Endothelial cell of umbilical vein (primary cell): ENCODE measurements at regions not wholly inside any gene's neighbourhood (a gene's known extent, or its start where the extent isn't known, plus 50 kb on each side); places are given as distances from the start of the nearest gene placed in this dataset.

Experiments used
- BruUV-seq: library from RNA; stranded (reverse); fragments of 400-500 nt; replicated peaks from 2 replicates; lab custom pipeline; 2021; lab: Mats Ljungman, UMichigan
- CTCF ChIA-PET: fragments of 300-600, 350-600 bp; sonication (Branson Sonifier 250); formaldehyde crosslinking; loops from one replicate; lab custom pipeline; 2021; ENCODE audit warnings: antibody characterized with exemption, inconsistent platforms; lab: Charles Lee
- POLR2A ChIA-PET: fragments of 300-600, 350-600 bp; sonication (Branson Sonifier 250); formaldehyde crosslinking; loops from one replicate; lab custom pipeline; 2021; ENCODE audit warnings: antibody characterized with exemption, inconsistent platforms; lab: Charles Lee
- DNase-seq: peaks from one replicate; pipeline ENCODE4 v3.0.0-alpha.2; 2011; ENCODE audit warnings: low read depth, low spot score
- FAIRE-seq: peaks from 2 replicates; lab custom pipeline; 2011; peaks lifted over from hg19 to GRCh38; lab: Jason Lieb, UNC
- H2AFZ ChIP-seq: 2 replicates; pipeline ENCODE4 v1.6.0; 2012; ENCODE audit warnings: low read depth, low read length, control low read depth, inconsistent platforms
- H3K27ac ChIP-seq: 2 replicates; pipeline ENCODE4 v1.5.1; 2011; ENCODE audit warnings: low read depth, mild to moderate bottlenecking, control low read depth, low read length, moderate library complexity; ENCODE audit not compliant: insufficient read depth
- H3K27me3 ChIP-seq, 2 experiments: 2 replicates each; pipeline versions ENCODE4 v1.6.0 to v1.6.1; 2011; ENCODE audit warnings: low read length in 2 of 2, mixed read lengths in 1 of 2; ENCODE audit not compliant: control insufficient read depth in 2 of 2, insufficient read depth in 2 of 2
- H3K36me3 ChIP-seq, 2 experiments: 2 replicates in 1 of 2; 3 replicates in 1 of 2; pipeline ENCODE4 v1.5.1; 2011; ENCODE audit warnings: low read length in 2 of 2, mild to moderate bottlenecking in 1 of 2, moderate library complexity in 1 of 2; ENCODE audit not compliant: control insufficient read depth in 2 of 2, insufficient read depth in 2 of 2; ENCODE audit errors: extremely low read depth in 1 of 2
- H3K4me1 ChIP-seq: 3 replicates; pipeline ENCODE4 v1.5.1; 2011; ENCODE audit warnings: mild to moderate bottlenecking, low read length; ENCODE audit not compliant: control insufficient read depth, insufficient read depth; ENCODE audit errors: extremely low read depth
- H3K4me2 ChIP-seq: 2 replicates; pipeline ENCODE4 v1.6.1; 2011; ENCODE audit warnings: low read length, control low read depth, mixed read lengths; ENCODE audit not compliant: insufficient read depth
- H3K4me3 ChIP-seq, 3 experiments: fragments of 200-600 bp in 1 of 3; sonication (generic), shearing (Covaris generic) in 1 of 3; replicated peaks in 1 of 3; 2 replicates each; pipeline ENCODE4 v1.5.1; 2011 to 2016; ENCODE audit warnings: control low read depth in 3 of 3, low read length in 3 of 3, mild to moderate bottlenecking in 2 of 3, inconsistent platforms in 1 of 3, low read depth in 1 of 3, moderate library complexity in 1 of 3; ENCODE audit not compliant: insufficient read depth in 1 of 3
- H3K79me2 ChIP-seq: 2 replicates; pipeline ENCODE4 v1.6.0; 2012; ENCODE audit warnings: low read length, inconsistent platforms; ENCODE audit not compliant: control insufficient read depth, insufficient read depth
- H3K9ac ChIP-seq: replicated peaks from 2 replicates; pipeline ENCODE3; 2011; ENCODE audit warnings: low read length, control low read depth; ENCODE audit not compliant: insufficient read depth; ENCODE audit errors: extremely low read depth
- H3K9me1 ChIP-seq: replicated peaks from 3 replicates; pipeline ENCODE4 v1.6.0; 2011; ENCODE audit warnings: mild to moderate bottlenecking, low read length; ENCODE audit not compliant: control insufficient read depth, insufficient read depth; ENCODE audit errors: extremely low read depth
- H3K9me3 ChIP-seq: replicated peaks from 2 replicates; pipeline ENCODE4 v1.5.1; 2012; ENCODE audit warnings: low read length, inconsistent platforms; ENCODE audit not compliant: control insufficient read depth, insufficient read depth
- H4K20me1 ChIP-seq: replicated peaks from 2 replicates; pipeline ENCODE3; 2011; ENCODE audit warnings: mild to moderate bottlenecking, low read length; ENCODE audit not compliant: control insufficient read depth, insufficient read depth; ENCODE audit errors: extremely low read depth
- CTCF ChIP-seq, 2 donors: IDR thresholded peaks; 1 replicate in 1 of 2; 2 replicates in 1 of 2; pipeline ENCODE4 v1.5.1; 2011; ENCODE audit warnings: low read length in 2 of 2, mild to moderate bottlenecking in 2 of 2, moderate library complexity in 2 of 2, control low read depth in 1 of 2, inconsistent platforms in 1 of 2, low read depth in 1 of 2; ENCODE audit not compliant: insufficient read depth in 1 of 2; ENCODE audit errors: extremely low read depth in 1 of 2
- GATA2 ChIP-seq: IDR thresholded peaks from 2 replicates; pipeline ENCODE4 v1.7.0; 2011; ENCODE audit warnings: low read depth, mild to moderate bottlenecking, moderate library complexity, mixed read lengths, low read length; ENCODE audit not compliant: insufficient read length, insufficient read depth
- JUN ChIP-seq: IDR thresholded peaks from 2 replicates; pipeline ENCODE4 v1.6.1; 2011; ENCODE audit warnings: borderline replicate concordance, low read depth; ENCODE audit not compliant: insufficient read length, insufficient read depth
- MAX ChIP-seq: IDR thresholded peaks from 2 replicates; pipeline ENCODE4 v1.6.1; 2011; ENCODE audit not compliant: insufficient read depth, insufficient read length
- POLR2AphosphoS5 ChIP-seq: IDR thresholded peaks from 2 replicates; pipeline ENCODE4 v1.6.1; 2012; ENCODE audit warnings: low read depth, mild to moderate bottlenecking, control low read depth, low read length, moderate library complexity; ENCODE audit not compliant: insufficient read depth
- dilution Hi-C: fragments of 300-500 bp; cut with MboI; formaldehyde crosslinking; loops from one replicate; pipeline ENCODE4 v1.15.0; 2019; ENCODE audit warnings: low sequenced_read_pairs; ENCODE audit not compliant: extremely low pct_ligation_motif_present
- intact Hi-C: fragments of 100-400 bp; cut with micrococcal nuclease; formaldehyde crosslinking; loops from one replicate; pipeline ENCODE4 v1.10.0; 2022

DNA sequence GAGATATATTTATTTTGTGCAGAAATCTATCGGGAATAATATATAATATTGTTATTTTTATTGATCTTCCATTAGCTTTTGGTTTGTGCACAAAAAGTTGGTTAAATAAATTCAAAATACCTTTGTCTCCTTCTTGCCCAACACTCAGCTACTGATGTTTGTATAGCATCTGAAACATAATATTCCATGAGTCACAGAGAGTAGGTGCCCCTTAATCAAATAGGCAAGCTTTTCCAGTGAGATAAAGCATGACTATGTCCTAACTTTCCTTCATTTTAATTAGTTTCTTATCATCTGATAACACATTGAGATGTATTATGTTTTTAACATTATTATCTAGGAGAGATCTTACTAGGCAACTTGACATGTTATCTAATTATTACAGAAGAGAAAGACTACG, 432.2 kb downstream of the KIF20B start:
- CTCF ChIA-PET = interaction anchor here (1.3 to 1.7 kb wide), 3 partner anchors 11 to 180 kb away, joined by 3 to 4 read pairs (median 3); no protein-coding TSS in a partner anchor
- POLR2A ChIA-PET = no interaction called here
- Histone ChIP-seq H3K27me3 (no peaks in the 10 kb centered on the region), H3K4me3 (no peak overlapping the region), H3K4me1 (no peaks in the 10 kb centered on the region), H3K9me3 (peaks cover 4% of the 10 kb centered on the region), H3K9me1 (no peaks in the 10 kb centered on the region), H3K27ac (no peak overlapping the region), H3K79me2 (no peaks in the 10 kb centered on the region), H4K20me1 (no peaks in the 10 kb centered on the region), H3K4me2 (no peak overlapping the region), H3K9ac (no peak overlapping the region), H3K36me3 (no peaks in the 10 kb centered on the region), H2AFZ (no peak overlapping the region)
- dilution Hi-C loops (no loop called here), intact Hi-C loops (no loop called here)
- TF ChIP-seq CTCF (IDR thresholded peaks at IDR 0.05; ENCODE audit: extremely low read depth in 1 of 2, insufficient read depth in 1 of 2, low read depth in 1 of 2, low read length in 2 of 2) (no peak), JUN (no peak), MAX (no peak), GATA2 (no peak)
- no peak for DNase-seq
- BruUV-seq = no TSS peak
- no peak for FAIRE-seq

DNA sequence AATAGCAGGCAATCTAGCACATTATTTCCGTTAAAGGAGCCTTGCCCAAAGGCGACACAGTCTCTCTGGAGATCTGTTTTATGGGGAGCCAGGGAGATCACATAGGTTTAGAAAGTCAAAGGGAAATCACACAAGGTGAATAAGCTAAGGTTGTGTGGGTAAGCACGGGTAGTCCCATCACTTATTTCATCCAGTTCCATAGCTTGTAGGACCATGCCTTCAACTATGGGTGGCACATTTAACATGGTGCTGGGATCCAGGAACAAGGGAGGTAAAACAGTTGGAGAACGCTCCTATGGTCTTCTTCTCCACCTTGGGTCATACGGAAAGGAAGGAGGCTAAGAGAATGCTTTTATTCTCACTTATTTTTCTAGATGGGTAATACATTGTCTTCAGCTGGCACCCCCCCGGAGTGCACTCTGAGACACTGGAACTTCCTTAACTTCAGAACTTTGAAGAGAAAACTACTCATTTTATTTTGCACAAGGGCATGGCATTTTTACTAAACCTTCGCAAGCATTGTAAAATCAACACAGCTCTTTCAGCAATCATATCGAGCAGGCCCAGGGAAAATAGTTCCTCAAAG, 435.4 kb downstream of the KIF20B start:
- POLR2A ChIA-PET = no interaction called here
- Histone ChIP-seq H2AFZ (no peak overlapping the region), H3K4me3 (no peak overlapping the region), H3K9me3 (peaks cover 4% of the 10 kb centered on the region), H3K36me3 (no peaks in the 10 kb centered on the region), H3K9ac (no peak overlapping the region), H3K9me1 (no peaks in the 10 kb centered on the region), H3K4me1 (no peaks in the 10 kb centered on the region), H3K27ac (no peak overlapping the region), H4K20me1 (no peaks in the 10 kb centered on the region), H3K4me2 (no peak overlapping the region), H3K27me3 (no peaks in the 10 kb centered on the region), H3K79me2 (no peaks in the 10 kb centered on the region)
- TF ChIP-seq POLR2AphosphoS5 (no peak), JUN (no peak)
- FAIRE-seq (no peak), DNase-seq (no peak)
- CTCF ChIA-PET = interaction anchor here (1.4 kb wide), 1 partner anchor 180 kb away, joined by 3 read pairs; no protein-coding TSS in a partner anchor
- intact Hi-C loops (no loop called here), dilution Hi-C loops (no loop called here)
- no TSS peak for BruUV-seq
